Skeletal muscle cell (primary cell): ENCODE measurements at regions not wholly inside any gene's neighbourhood (a gene's known extent, or its start where the extent isn't known, plus 50 kb on each side); places are given as distances from the start of the nearest gene placed in this dataset.

Source experiments
- DNase-seq: peaks from one replicate; pipeline ENCODE4 v3.0.0-alpha.2; 2010; ENCODE audit warnings: low read depth
- H3K4me3 ChIP-seq: 2 replicates; pipeline ENCODE4 v1.5.1; 2011; ENCODE audit warnings: low read depth, mild to moderate bottlenecking, control low read depth, low read length, moderate library complexity

- no peak for DNase-seq
- H3K4me3 ChIP-seq: no peak overlapping the region
These were observed 104.0 kb upstream of the TOP3B start for GRCh38 chr22:22086501-22087158.

GRCh38 chr22:22085702-22086500 is 103.3 kb upstream of the TOP3B start:
- no peak for DNase-seq
- no peak overlapping the region for H3K4me3 ChIP-seq

- no peak for DNase-seq
- H3K4me3 ChIP-seq: no peak overlapping the region
These were observed 101.6 kb upstream of the TOP3B start for GRCh38 chr22:22084089-22084711.

- no peak overlapping the region for H3K4me3 ChIP-seq
- DNase-seq: no peak
These were observed 100.4 kb upstream of the TOP3B start for GRCh38 chr22:22082960-22083359.

- H3K4me3 ChIP-seq: no peak overlapping the region
- DNase-seq: no peak
These were observed 99.7 kb upstream of the TOP3B start for GRCh38 chr22:22082229-22082835.

- DNase-seq: peak; percentile 43
- no peak overlapping the region for H3K4me3 ChIP-seq
These were observed 97.7 kb upstream of the TOP3B start for GRCh38 chr22:22080270-22080669.

- DNase-seq: no peak
- H3K4me3 ChIP-seq: no peak overlapping the region
These were observed 97.0 kb upstream of the TOP3B start for GRCh38 chr22:22079404-22080148.

GRCh38 chr22:22078329-22078728 is 95.7 kb upstream of the TOP3B start:
- H3K4me3 ChIP-seq: no peak overlapping the region
- DNase-seq: no peak

- no peak for DNase-seq
These were observed 94.5 kb upstream of the TOP3B start for GRCh38 chr22:22076932-22077703.

GRCh38 chr22:22076361-22076760 is 93.8 kb upstream of the TOP3B start:
- DNase-seq: no peak
- no peak overlapping the region for H3K4me3 ChIP-seq

More at GRCh38 chr22:22076932-22077703, 94.5 kb upstream of the TOP3B start:
- H3K4me3 ChIP-seq: no peak overlapping the region

- DNase-seq: no peak
- no peak overlapping the region for H3K4me3 ChIP-seq
These were observed 93.0 kb upstream of the TOP3B start for GRCh38 chr22:22075382-22076163.

GRCh38 chr22:22074634-22075381 is 92.2 kb upstream of the TOP3B start:
- H3K4me3 ChIP-seq: no peak overlapping the region
- no peak for DNase-seq

- no peak for DNase-seq
These were observed 91.4 kb upstream of the TOP3B start for GRCh38 chr22:22073769-22074561.

GRCh38 chr22:22072169-22072836 is 89.7 kb upstream of the TOP3B start:
- no peak for DNase-seq
- no peak overlapping the region for H3K4me3 ChIP-seq

More at GRCh38 chr22:22073769-22074561, 91.4 kb upstream of the TOP3B start:
- H3K4me3 ChIP-seq: no peak overlapping the region

GRCh38 chr22:22071455-22071854 is 88.9 kb upstream of the TOP3B start:
- no peak overlapping the region for H3K4me3 ChIP-seq
- no peak for DNase-seq

GRCh38 chr22:22070371-22070824 is 87.8 kb upstream of the TOP3B start:
- no peak for DNase-seq
- no peak overlapping the region for H3K4me3 ChIP-seq
